HG03575 (cell line): ENCODE measurements at regions not wholly inside any gene's neighbourhood (a gene's known extent, or its start where the extent isn't known, plus 50 kb on each side); places are given as distances from the start of the nearest gene placed in this dataset.

Experiments
- ATAC-seq: cut with Tn5 transposase; IDR thresholded peaks from one replicate; pipeline ENCODE4 v1.9.1; 2021; ENCODE audit not compliant: unreplicated experiment, insufficient number of reproducible peaks, low FRiP score; ENCODE audit errors: extremely low read depth

GRCh38 chr12:66898700-66899469 is 220.0 kb upstream of the GRIP1 start:
- no peak for ATAC-seq

- no peak for ATAC-seq
These were observed 220.7 kb upstream of the GRIP1 start for GRCh38 chr12:66899588-66899987.

GRCh38 chr12:66900616-66901015 is 221.7 kb upstream of the GRIP1 start:
- ATAC-seq, result no peak

DNA sequence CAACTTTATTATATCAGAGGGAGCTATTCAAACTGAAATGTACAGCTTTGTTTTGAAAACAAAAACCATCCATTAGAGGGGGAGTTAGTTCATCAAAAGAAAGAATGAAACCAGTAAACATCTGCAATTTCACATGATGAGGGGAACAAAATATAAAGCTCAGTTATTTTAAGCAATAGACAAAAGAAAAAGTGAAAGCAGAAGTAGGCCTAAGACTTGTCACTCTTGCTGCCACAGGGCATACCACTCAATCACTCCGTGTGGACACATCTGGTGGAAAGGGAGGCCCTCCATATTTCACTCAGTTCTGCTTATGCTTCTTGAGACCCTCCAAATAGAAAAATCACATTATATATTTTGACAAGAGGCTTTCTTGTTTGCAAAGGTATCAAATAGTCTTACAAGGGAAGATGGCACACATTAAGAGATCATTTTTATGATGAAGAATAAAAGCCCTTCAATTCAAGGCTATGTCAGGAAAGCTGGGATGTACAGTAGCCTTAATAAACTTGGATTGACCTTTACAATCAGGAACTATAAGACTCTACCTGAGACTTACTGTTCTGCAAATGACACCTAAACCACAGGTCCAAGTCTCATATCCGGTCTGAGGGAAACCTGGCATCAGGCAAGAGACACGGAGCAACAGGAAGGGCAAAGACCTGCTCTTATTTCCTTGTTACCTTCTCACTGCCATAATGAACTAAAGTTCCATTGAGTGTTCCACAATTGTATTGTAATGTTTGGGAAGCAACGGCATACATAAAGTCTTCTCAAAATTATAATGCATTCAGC is 222.5 kb upstream of the GRIP1 start:
- ATAC-seq, result peak; percentile 95

GRCh38 chr12:66902020-66902419 is 223.1 kb upstream of the GRIP1 start:
- ATAC-seq, result no peak

- ATAC-seq, result no peak
These were observed 225.0 kb upstream of the GRIP1 start for GRCh38 chr12:66903782-66904396.

GRCh38 chr12:66905201-66905600 is 226.3 kb upstream of the GRIP1 start:
- ATAC-seq, result no peak

DNA sequence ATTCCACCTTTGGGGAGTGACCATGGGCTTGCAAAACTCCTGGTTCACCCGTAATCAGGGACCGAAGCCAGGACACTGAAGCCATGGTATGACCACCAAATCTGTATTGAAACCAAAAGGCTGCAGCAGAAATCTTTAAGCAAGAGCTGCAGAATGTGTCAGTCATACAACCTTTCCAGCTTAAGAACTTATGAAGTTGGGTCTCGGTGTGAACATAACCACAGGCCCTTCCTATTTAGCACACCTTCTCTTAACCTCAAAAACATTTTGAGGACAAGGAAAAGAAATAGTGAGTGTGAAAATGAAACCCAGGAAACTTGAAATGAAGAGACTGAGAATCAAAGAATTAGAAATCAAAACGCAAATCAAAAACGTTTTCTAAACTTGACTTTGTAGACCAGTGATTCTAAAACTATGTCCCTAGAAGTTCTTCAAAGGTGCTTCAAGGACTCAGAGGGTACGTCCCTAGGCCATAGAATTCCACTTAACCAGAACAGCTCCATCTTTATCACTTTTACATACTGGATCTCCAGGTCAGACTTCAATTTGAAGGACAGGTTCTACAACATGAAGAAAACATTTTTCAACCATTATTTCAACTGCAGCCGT is 231.6 kb upstream of the GRIP1 start:
- no peak for ATAC-seq

DNA sequence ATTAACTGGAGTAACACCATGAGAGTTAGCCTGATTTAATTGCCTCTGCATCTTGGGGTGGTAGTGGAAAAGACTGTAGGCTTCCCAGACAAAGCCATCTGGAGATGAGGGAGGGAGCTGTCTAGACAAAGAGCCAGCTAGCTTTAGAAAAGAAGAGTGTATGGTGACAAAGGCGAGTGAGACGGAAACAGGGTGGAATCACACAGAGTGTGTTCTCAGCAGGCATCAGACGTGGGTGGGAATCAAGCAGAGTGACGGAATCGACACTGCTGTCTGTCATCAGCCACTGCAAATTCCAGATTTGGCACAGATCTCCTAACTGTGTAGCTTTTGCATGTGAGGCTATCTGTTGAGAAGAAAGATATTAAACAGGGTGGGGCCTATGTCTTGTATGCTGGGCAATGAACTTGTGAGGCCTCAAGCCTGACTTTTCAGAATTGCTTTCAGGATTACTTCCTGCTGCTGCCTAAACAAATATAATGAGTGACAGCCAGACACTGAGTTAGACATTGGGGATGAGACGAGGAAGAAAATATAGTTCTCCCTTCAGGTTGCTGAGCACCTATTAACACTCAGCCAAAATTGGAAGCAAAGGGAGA is 236.5 kb upstream of the GRIP1 start:
- ATAC-seq, result no peak

- no peak for ATAC-seq
These were observed 237.3 kb upstream of the GRIP1 start for GRCh38 chr12:66916189-66916588.

DNA sequence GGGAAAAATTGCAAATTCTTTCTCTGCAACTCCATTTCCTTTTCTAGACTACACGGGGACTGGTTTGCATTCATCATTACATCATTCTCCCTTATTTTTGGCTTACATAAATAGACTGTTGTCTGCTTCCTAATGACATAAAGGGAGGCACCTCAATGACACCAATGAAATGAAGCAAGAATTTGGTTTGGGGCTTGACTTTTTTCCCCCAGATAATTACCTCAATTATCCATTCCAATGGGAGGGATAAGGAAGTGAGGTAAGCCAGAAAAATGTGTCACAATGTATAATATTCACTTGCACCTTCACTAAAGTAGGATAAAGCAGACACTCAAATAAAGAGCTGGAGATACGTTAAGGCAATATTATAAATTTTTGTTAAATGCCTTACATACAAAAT is 240.6 kb upstream of the GRIP1 start:
- no peak for ATAC-seq

DNA sequence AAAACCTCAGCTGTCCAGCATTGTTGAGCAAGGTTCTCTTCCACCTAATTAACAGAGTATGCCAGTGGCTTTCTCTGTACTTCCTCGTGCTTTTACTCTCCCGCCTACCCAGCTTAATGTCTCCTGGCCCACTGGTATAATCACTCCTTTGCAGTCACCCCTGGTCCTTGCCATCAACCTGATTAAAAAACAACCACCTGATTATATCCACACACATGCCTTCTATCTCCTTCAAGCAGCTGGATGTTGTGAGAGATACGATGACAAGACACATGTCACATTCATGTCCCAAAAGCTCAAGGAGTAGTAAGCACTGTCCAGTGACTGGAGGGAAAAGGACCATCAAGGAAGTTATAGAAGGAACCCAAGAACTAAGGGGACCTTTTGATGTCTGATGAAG is 241.3 kb upstream of the GRIP1 start:
- ATAC-seq, result no peak

DNA sequence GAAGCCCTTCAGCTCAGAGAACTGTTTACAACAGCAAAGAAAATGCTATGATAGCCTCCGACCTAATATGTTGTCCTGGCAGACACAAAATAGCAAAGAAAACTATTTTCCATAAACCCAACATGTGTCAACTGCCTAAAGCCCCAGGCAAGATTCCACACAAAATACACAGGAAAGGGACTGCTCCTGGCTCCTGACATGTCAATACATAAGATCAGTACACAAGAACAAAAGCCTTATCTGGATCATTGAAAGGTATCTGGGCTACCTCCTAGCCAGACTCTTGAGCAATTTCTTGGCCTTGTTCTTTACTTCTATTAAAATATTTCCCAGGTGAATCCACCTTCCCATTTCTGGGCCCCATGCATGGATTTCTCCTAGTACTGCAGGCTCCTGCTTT is 242.3 kb upstream of the GRIP1 start:
- no peak for ATAC-seq

DNA sequence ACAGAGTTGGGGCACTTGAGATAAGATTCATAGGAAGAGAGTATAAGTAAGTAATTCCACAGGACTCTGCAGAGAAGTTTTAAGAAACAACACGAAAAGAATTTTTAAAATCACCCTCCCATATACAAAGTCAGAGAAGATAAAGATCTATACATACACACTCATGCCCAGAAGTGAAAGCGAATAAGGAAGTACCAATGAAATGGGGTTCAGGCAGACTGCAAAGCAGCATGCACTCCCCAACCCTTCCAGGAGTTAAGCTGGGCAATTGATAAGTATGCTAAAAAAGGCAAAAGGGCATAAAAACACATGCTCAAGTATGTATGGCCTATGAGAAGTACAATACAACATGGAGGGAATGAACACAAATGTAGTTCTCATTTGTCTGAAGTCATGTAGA is 246.2 kb upstream of the GRIP1 start:
- ATAC-seq, result no peak

- ATAC-seq, result no peak
These were observed 250.2 kb upstream of the GRIP1 start for GRCh38 chr12:66929121-66929520.

DNA sequence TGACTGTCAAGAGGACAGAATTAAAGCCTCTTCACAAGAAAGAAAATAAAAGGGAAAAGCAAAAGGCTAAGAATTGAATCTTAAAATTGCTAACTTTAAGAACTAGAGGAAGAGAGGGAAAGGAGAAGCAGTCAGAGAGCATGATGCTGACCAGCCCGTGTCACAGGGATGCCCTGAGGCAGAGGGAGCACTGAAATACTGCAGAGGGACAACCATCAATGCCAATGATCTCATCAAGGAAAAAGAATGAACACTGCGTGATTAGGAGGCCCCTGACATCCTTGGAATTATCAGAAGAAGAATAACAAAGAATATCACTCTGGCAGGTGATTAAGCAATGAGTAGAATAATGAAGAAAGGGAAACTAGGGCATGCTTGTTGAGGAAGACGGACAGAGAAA is 252.2 kb upstream of the GRIP1 start:
- ATAC-seq, result no peak

- ATAC-seq, result no peak
These were observed 253.2 kb upstream of the GRIP1 start for GRCh38 chr12:66932126-66932525.

DNA sequence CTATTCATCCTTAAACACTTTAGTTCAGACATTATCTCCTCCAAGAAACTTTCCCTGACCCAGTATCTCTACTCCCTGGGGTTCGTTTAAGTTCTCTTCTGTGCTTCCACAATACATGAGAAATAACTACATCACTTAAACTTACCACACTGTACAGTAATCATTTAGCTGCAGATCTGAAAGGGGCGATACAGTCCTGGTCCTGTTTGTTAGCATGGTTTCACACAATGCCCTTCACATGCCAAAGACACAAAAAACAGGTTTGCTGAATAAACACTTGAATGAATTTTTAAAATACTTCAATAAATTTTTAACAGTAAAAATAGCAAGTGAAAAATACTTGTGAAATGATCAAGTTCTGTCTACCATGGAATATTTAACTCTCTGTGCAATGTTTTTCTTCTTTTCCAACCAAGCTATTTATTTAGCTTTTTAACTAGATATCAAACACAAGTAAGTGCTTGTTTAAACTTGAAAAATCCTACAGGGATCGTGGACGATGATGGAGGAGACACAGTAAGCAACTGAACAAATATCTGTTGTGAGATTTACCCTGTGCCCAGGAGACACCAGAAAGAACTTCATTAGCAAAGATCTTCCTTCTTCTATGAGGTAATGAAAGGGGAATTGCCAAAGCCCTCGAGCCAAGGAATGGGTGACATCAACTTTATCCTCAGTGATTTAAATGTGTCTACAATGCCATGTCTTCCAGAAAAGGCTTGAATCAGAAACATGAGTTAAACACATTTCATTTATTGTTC is 255.6 kb upstream of the GRIP1 start:
- ATAC-seq, result no peak

DNA sequence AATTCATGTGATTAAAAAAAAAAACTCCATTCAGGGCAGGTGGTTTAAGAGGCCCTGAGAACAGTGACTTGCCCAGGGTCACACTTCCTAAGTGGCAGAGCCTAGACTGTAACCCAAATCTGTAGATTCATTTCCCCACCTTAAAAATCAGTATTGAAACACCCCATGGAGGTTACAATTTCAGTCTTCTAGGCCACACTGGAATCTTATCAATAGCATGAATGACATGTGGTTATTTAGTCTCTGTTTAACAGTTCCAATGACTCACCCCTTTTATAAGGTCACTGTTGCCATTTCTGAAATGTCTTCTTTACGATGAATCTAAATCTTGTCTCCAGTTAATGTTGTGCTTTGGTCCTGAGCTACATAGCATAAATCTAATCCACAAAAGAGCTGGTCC is 262.3 kb upstream of the GRIP1 start:
- no peak for ATAC-seq
